AG04449 (cell line): ENCODE measurements at regions not wholly inside any gene's neighbourhood (a gene's known extent, or its start where the extent isn't known, plus 50 kb on each side); places are given as distances from the start of the nearest gene placed in this dataset.

Experiments used
- CTCF ChIA-PET: fragments of 350-600 bp; formaldehyde crosslinking; extraction: SDS; loops from one replicate; lab custom pipeline; 2021; ENCODE audit warnings: antibody characterized with exemption; lab: Yijun Ruan, JAX
- POLR2A ChIA-PET: fragments of 400-600, 350-600 bp; formaldehyde crosslinking; extraction: SDS; loops from one replicate; lab custom pipeline; 2020; ENCODE audit warnings: antibody characterized with exemption, inconsistent platforms; lab: Yijun Ruan, JAX
- DNase-seq: peaks from one replicate; pipeline ENCODE4 v3.0.0-alpha.2; 2010; ENCODE audit warnings: low read depth, low spot score
- H3K4me3 ChIP-seq: 2 replicates; pipeline ENCODE4 v1.5.1; 2011; ENCODE audit warnings: low read depth, mild to moderate bottlenecking, control low read depth, low read length
- TF ChIP-seq, protein P1 (sequence below): IDR thresholded peaks from one replicate; pipeline ENCODE4 v1.5.1; 2011; ENCODE audit warnings: mild to moderate bottlenecking, moderate library complexity, low read length, control low read depth, inconsistent platforms; ENCODE audit not compliant: insufficient read depth; ENCODE audit errors: missing control alignments

DNA sequence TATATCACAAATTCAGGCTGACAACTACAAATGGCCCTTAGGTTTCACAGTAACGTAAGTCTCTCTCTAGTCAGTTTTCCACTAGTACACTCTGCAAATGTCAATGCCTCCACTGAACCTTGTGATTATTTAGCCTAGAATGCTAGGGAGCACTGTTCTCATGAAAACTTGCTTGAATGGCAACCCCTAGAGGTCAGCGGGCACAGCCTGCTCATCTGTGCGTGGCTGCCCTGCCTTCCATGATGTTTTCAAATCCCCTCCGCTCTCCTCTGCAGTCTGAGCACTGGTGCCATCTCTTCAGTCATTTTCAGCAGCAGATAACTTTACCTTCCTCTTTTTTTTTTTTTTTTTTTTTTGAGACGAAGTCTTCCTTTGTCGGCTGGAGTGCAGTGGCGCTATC lies 84.1 kb upstream of the GULP1 start:
- TF ChIP-seq, protein P1, sequence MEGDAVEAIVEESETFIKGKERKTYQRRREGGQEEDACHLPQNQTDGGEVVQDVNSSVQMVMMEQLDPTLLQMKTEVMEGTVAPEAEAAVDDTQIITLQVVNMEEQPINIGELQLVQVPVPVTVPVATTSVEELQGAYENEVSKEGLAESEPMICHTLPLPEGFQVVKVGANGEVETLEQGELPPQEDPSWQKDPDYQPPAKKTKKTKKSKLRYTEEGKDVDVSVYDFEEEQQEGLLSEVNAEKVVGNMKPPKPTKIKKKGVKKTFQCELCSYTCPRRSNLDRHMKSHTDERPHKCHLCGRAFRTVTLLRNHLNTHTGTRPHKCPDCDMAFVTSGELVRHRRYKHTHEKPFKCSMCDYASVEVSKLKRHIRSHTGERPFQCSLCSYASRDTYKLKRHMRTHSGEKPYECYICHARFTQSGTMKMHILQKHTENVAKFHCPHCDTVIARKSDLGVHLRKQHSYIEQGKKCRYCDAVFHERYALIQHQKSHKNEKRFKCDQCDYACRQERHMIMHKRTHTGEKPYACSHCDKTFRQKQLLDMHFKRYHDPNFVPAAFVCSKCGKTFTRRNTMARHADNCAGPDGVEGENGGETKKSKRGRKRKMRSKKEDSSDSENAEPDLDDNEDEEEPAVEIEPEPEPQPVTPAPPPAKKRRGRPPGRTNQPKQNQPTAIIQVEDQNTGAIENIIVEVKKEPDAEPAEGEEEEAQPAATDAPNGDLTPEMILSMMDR, result no peak
- H3K4me3 ChIP-seq, result no peak overlapping the region
- no peak for DNase-seq
- ChIA-PET CTCF (no interaction called here), POLR2A (no interaction called here)

DNA sequence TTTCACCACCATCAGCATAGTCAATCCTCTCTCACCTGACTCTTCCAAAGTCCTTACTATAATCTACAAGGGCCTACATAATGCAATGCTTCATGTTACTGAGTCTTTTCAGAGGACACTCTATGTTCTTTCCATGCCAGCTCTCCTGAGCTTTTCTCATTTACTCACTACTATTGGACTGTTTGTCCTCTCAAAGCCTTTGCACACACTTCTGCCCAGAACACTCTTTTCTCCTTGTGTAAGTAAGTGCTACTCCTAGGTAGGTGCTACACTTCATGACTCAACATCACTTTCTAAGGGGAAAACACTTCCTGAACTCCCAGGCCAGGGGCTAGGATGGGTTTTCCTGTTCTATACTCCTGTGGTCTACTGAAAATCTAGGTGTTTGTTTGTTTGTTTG lies 82.5 kb upstream of the GULP1 start:
- DNase-seq, result no peak
- ChIA-PET POLR2A (no interaction called here), CTCF (no interaction called here)
- no peak overlapping the region for H3K4me3 ChIP-seq
- TF ChIP-seq, protein P1, result no peak

DNA sequence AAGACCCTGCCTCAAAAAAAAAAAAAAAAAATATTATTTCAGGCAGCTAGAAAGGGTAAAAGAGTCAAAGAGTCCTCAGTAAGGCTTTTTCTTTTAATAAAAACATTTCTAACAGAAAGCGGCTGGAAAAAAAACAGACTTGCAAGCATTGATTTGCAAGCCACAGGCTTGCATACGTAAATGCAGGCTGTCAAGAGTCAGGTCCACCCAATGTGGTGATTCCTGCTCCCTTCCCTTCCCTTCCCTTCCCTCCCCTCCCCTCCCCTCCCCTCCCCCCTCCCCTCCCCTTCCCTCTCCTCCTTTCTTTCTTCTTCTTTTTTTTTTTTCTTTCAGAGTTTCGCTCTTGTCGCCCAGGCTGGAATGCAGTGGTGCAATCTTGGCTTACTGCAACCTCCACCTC lies 74.4 kb upstream of the GULP1 start:
- ChIA-PET CTCF (no interaction called here), POLR2A (no interaction called here)
- TF ChIP-seq, protein P1, result no peak
- no peak overlapping the region for H3K4me3 ChIP-seq
- no peak for DNase-seq

DNA sequence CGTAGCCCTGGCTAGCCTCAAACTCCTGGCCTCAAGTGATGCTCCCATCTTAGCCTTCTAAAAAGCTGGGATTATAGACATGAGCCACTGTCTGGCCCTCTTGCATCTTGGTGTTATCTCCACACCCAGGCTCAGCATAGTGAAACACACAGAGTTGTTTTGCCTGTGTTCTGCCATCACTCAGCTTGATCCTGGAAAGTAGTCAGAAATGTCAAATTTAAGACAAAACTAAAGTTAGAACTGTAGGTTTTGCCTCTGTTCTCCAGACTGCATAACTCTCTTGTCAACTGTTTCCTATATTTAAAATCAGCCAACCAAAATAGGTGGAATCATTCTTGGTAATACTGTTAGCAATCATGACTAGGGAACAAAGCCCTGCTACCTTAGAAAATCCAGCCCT lies 72.1 kb upstream of the GULP1 start:
- POLR2A ChIA-PET, result no interaction called here
- CTCF ChIA-PET, result no interaction called here
- no peak for DNase-seq
- H3K4me3 ChIP-seq, result no peak overlapping the region
- TF ChIP-seq, protein P1, result no peak

DNA sequence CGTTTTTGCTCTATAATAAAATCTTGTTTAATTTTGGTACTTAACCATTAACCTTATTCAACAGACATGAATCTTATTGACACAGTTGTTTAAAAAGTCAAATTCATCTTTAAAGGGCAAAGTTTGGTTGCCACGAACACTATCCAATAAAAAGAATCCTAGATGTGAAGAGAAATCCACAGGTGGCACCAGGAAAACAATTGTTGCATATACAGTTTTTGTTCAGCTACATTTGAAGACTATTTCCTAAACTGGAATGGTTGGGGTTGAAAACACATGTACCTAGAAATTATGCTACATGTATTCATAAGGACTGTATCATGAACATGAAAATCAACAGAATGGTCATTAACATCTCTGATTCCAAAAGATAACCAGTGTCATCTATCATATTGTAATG lies 71.1 kb upstream of the GULP1 start:
- no peak for DNase-seq
- TF ChIP-seq, protein P1, result no peak
- ChIA-PET CTCF (no interaction called here), POLR2A (no interaction called here)
- no peak overlapping the region for H3K4me3 ChIP-seq

DNA sequence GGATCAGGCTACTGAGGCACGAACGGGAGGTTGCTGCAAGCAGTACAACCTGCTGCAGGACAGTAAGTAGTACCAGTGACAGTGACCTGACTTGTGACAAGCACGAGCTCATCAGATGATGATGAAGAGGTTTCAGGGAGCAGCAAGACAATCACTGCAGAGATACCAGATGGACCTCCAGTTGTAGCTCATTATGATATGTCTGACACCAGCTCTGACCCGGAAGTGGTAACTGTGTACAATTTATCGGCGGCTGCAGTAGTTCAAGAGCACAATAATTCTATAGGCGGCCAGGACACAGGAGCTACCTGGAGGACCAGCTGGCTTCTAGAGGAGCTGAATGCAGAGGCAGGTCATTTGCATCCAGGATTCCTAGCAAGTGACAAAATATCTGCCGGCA lies 64.0 kb upstream of the GULP1 start:
- CTCF ChIA-PET, result interaction anchor here (1.0 kb wide), 1 partner anchor 22 kb away, joined by 3 read pairs; no protein-coding TSS in a partner anchor
- TF ChIP-seq, protein P1, result no peak
- H3K4me3 ChIP-seq, result no peak overlapping the region
- no peak for DNase-seq
- POLR2A ChIA-PET, result no interaction called here
